NCI-H1105 (cell line): ENCODE measurements at regions not wholly inside any gene's neighbourhood (a gene's known extent, or its start where the extent isn't known, plus 50 kb on each side); places are given as distances from the start of the nearest gene placed in this dataset.
"Not testable (repeated sequence)": the region's sequence is repeated elsewhere in the genome, so short reads cannot be mapped to it uniquely, and the experiment has no call there.

Experiments used
- DNase-seq: peaks from one replicate; lab custom pipeline; 2025; lab: John Stamatoyannopoulos, UW

DNA sequence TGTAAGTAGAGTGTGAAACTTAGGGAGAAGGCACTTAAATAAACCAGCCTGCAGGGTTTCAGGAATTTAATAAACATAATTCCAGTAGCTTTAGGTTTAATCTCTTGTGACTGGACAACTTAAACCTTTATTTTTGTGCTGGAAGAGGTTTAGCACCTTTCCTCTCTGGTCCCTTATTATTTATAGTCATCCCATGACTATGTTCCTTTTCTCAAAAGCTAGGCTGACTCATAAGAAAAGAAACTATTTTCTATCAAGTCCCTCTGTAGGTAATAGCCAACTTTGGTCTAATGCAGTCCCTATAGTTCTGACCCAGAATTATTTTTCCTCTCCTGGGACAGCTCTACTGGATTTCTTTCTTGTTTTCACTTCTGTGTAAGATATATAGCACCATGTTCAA is 588.9 kb downstream of the NR2F1-AS1 start:
- DNase-seq: no peak

GRCh38 chr5:92991581-92992067 is 589.4 kb downstream of the NR2F1-AS1 start:
- DNase-seq: no peak

GRCh38 chr5:92990771-92991170 is 590.2 kb downstream of the NR2F1-AS1 start:
- DNase-seq: no peak

- no peak for DNase-seq
Measured at GRCh38 chr5:92981001-92981400, 600.0 kb downstream of the NR2F1-AS1 start.

- no peak for DNase-seq
Measured at GRCh38 chr5:92980491-92980890, 600.5 kb downstream of the NR2F1-AS1 start.

GRCh38 chr5:92979716-92980115 is 601.3 kb downstream of the NR2F1-AS1 start:
- no peak for DNase-seq

DNA sequence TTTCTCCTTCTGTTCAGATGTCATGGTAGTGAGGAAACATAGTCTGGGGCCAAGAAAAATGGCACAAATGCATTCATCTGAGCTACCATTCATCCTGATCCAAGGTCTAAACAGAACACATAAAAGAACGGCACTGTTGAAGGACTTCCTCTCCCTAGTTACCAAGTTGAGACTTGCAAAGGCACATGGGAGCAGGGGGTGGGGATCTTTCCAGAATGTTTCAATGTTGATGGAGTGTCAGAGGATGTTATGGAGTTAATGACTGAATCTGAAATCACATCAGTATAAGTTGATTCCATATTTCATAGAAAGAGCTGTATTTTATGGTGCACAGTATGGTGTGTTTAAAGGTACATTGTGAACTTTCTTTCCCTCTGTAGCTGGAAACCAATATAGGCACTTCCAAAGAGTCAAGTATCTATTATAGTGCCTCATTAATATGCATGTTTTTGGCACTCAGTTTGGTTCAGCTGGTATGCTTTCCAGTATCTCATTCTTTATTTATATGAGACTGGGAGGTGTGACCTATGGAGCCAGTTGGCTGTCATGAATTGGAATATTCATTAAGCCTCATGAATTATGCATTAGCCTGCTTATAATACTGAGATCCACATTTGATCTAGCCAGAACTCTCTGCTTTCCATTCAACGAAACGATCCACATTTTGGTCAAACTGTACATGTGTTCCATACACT is 603.0 kb downstream of the NR2F1-AS1 start:
- no peak for DNase-seq

DNA sequence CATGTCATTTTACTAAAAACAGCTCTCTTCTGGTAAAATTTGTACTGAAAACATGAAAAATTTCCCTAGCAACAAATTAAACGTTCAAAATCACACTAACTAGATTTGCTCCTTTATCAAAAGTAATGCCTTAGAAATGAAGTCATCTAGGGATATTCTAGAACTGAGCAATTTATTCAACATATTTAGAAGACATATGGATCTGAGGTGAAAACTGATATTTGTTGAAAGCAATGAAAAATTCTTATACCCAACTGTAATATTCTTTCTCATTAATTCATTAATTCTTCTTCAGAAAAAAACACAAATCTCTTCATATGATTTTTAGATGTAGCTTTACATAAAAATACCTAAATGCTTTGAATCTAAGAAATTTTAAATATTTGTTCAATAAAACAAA is 604.9 kb downstream of the NR2F1-AS1 start:
- DNase-seq: no peak

DNA sequence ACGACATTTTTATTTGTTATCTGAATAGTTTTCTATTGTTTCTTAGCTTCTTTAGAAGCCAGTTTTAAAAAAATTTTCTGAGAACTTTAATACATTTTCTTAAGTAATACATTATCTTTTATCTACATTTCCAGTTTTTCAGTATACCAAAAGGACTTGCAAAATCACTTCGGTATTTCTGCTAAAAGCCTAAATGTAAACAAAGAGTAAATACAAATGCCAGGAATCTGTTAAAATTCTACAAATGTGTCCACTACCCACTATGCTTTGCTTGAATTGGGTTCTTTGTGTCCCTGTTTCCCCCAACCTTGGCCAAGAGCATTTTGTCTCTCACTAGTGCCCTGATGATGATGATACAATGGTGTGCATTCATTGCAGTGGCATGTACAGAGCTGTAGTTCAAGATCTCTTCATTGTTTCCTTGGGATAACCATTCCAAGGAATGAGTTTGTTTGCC is 611.2 kb downstream of the NR2F1-AS1 start:
- DNase-seq: no peak

- DNase-seq: no peak
Measured at GRCh38 chr5:92969191-92969780, 611.7 kb downstream of the NR2F1-AS1 start.

- DNase-seq: no peak
Measured at GRCh38 chr5:92963800-92964199, 617.2 kb downstream of the NR2F1-AS1 start.

- DNase-seq: peak; percentile 79
Measured at GRCh38 chr5:92962752-92963151, 618.3 kb downstream of the NR2F1-AS1 start.

DNA sequence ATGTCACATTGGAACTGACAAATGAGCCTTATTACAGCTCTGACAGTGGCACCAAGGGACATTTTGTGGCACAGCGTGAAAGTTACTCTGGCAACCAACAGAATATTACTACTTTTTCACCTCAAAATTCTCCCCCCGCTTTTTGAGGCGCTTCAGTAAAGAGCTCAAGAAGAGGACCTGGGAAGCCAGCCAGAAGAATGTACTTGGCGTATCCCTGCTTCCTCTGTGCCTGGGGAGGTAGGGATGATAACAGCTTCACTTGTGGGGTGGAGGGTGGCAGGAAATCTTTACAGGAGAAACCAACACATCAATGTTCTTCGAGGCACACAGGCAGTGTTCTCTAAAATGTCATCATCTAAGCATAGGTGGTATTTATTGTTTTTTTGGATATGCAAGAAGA is 624.1 kb downstream of the NR2F1-AS1 start:
- DNase-seq: no peak

DNA sequence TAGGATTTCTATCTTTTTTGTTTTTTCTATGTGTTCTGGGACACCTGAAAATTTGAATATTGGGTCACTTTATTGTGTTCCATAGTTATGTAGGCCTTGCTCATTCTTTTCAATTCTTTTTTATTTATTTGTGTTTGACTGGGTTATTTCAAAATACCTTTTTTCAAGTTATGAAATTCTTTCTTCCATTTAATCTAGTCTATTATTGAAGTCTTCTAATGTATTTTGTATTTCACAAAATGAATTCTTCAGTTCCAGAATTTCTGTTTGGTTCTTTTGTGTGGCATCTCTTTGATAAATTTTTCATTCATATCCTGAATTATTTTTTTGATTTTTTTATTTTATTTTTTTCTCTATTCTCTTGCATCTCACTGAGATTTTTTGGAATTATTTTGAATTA is 628.8 kb downstream of the NR2F1-AS1 start:
- no peak for DNase-seq

- DNase-seq: no peak
Measured at GRCh38 chr5:92951746-92952145, 629.3 kb downstream of the NR2F1-AS1 start.

- DNase-seq: no peak
Measured at GRCh38 chr5:92946546-92946945, 634.5 kb downstream of the NR2F1-AS1 start.

DNA sequence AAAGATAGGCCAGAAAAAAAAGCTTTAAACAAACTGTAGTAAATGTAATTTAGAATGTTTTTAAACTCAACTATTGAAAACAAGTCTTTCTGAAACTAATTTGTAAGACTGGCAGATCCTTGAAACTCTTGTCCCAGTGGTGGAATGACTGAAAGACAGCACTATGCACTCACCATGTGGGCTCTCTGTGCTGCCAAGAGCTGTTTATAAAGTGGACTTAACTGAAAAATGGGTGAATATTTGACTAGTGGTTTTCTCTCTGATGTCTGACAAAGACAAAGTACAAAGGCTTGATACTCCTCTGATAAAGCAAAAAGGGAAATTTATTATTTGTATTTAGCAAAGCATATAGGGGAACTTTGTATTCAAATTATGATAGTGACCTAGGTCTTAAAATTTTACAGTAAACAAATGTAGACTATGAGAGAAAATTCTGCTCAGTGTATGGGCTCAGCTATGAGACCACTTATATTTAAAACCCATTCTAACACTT is 635.4 kb downstream of the NR2F1-AS1 start:
- no peak for DNase-seq

GRCh38 chr5:92944903-92945604 is 636.0 kb downstream of the NR2F1-AS1 start:
- DNase-seq: no peak

GRCh38 chr5:92944337-92944736 is 636.7 kb downstream of the NR2F1-AS1 start:
- no peak for DNase-seq

GRCh38 chr5:92942762-92943161 is 638.3 kb downstream of the NR2F1-AS1 start:
- no peak for DNase-seq

DNA sequence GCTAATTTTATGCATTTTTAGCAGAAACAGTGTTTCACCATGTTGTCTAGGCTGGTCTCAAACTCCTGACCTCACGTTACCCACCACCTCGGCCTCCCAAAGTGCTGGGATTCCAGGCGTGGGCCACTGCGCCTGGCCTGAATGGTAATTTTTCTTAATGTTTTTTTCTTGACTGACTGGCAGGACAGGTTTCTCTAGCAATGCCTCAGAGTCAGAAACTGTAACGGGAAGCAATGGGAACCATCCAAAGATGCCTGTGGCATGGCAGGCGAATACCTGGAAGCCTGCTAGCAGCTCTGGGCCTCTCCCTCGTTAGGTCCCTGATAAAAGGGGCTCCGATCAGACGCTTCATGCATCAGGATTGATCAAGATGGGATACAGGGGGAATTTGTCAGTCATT is 639.2 kb downstream of the NR2F1-AS1 start:
- no peak for DNase-seq

- no peak for DNase-seq
Measured at GRCh38 chr5:92939428-92939827, 641.6 kb downstream of the NR2F1-AS1 start.

DNA sequence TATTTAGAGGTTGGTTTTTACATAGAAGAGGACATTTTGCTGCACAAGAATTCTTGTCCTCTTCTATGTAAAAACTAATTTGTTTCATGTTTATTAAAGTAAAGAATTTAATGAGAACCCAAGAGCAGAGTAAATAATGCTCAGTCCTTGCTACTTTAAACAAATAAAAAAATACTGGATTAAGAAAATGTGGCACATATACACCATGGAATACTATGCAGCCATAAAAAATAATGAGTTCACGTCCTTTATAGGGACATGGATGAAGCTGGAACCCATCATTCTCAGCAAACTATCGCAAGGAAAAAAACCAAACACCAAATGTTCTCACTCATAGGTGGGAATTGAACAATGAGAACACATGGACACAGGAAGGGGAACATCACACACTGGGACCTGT is 643.6 kb downstream of the NR2F1-AS1 start:
- not testable (repeated sequence) for DNase-seq
